GM06990 (cell line): ENCODE measurements at regions not wholly inside any gene's neighbourhood (a gene's known extent, or its start where the extent isn't known, plus 50 kb on each side); places are given as distances from the start of the nearest gene placed in this dataset.

ENCODE experiments used
- DNase-seq: peaks from one replicate; pipeline ENCODE4 v3.0.0-alpha.2; 2011; ENCODE audit not compliant: insufficient read length; ENCODE audit errors: extremely low read depth
- H3K27me3 ChIP-seq: replicated peaks from 2 replicates; pipeline ENCODE4 v1.6.0; 2011; ENCODE audit warnings: low read length; ENCODE audit not compliant: control insufficient read depth, insufficient read depth
- H3K36me3 ChIP-seq: 2 replicates; pipeline ENCODE4 v1.5.1; 2011; ENCODE audit warnings: low read length; ENCODE audit not compliant: control insufficient read depth, insufficient read depth
- H3K4me3 ChIP-seq: replicated peaks from 2 replicates; pipeline ENCODE4 v1.5.1; 2011; ENCODE audit warnings: low read depth, mild to moderate bottlenecking, control low read depth, low read length
- TF ChIP-seq, protein P1 (sequence below): IDR thresholded peaks from 2 replicates; pipeline ENCODE4 v1.5.1; 2011; ENCODE audit warnings: low read length, control low read depth, mild to moderate bottlenecking, inconsistent platforms; ENCODE audit not compliant: insufficient read depth, poor library complexity, severe bottlenecking

DNA sequence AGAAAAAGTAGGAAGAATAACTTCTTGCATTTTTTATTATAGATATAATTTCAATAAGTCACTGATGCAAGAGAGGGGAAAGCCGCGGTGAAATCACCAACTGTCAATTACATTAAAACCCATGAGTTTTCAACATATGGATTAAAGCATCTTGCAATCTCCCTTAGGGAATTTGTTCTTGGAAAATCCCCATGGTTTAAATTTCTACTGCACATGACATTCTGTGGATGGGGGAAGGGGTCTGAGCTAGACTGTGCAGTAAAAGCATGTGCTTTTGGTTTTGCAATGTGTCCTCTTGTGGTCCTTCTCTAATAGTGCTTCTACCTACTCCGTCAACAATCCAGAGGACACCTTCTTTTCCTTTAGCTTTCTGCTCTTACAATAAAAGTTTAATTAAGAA, 894.0 kb downstream of the DCDC2C start:
- H3K27me3 ChIP-seq = no peaks in the 10 kb centered on the region
- H3K4me3 ChIP-seq = no peak overlapping the region
- no peaks in the 10 kb centered on the region for H3K36me3 ChIP-seq
- TF ChIP-seq, protein P1, sequence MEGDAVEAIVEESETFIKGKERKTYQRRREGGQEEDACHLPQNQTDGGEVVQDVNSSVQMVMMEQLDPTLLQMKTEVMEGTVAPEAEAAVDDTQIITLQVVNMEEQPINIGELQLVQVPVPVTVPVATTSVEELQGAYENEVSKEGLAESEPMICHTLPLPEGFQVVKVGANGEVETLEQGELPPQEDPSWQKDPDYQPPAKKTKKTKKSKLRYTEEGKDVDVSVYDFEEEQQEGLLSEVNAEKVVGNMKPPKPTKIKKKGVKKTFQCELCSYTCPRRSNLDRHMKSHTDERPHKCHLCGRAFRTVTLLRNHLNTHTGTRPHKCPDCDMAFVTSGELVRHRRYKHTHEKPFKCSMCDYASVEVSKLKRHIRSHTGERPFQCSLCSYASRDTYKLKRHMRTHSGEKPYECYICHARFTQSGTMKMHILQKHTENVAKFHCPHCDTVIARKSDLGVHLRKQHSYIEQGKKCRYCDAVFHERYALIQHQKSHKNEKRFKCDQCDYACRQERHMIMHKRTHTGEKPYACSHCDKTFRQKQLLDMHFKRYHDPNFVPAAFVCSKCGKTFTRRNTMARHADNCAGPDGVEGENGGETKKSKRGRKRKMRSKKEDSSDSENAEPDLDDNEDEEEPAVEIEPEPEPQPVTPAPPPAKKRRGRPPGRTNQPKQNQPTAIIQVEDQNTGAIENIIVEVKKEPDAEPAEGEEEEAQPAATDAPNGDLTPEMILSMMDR = no peak
- no peak for DNase-seq

DNA sequence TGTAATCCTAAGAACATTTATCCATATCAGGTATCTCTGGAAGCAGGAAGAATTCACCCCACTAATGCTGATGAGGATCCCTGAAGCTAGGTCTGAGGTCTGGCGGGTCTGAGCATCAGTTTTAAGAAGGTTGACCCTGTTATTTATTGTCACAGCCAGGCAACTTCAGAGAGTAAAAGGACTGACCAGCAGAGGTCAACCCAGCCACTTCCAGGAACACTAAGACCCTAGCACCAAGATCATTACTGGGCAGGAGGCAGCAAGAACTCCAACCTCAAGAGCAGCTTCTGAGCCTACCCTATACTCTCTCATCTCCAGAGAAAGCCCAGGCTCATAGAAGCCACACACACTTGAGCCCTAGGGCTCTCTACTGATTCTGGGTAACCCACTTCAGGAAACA, 901.4 kb downstream of the DCDC2C start:
- Histone ChIP-seq H3K36me3 (no peaks in the 10 kb centered on the region), H3K27me3 (no peaks in the 10 kb centered on the region), H3K4me3 (no peak overlapping the region)
- TF ChIP-seq, protein P1 = no peak
- DNase-seq = no peak

DNA sequence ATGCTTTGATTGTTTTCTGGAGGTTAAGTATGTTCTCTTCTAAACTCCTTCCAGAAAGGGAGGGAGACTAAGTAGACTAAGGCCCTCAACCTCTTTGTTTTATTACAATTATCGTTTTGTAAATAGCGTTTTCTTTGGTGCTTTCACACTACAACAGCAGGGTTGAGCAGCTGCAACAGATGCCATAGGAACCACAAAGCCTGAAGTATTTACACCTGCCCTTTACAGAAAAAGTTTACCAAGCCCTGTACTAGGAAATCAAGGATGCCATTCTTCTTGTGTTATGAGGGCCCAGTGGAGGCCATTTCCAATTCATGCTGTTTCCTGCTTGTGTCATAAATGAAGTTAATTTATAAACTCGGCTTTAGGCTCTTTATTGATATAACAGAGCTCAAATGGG, 914.8 kb downstream of the DCDC2C start:
- DNase-seq = no peak
- H3K36me3 ChIP-seq = no peaks in the 10 kb centered on the region
- H3K4me3 ChIP-seq = no peak overlapping the region
- no peaks in the 10 kb centered on the region for H3K27me3 ChIP-seq
- TF ChIP-seq, protein P1 = no peak

DNA sequence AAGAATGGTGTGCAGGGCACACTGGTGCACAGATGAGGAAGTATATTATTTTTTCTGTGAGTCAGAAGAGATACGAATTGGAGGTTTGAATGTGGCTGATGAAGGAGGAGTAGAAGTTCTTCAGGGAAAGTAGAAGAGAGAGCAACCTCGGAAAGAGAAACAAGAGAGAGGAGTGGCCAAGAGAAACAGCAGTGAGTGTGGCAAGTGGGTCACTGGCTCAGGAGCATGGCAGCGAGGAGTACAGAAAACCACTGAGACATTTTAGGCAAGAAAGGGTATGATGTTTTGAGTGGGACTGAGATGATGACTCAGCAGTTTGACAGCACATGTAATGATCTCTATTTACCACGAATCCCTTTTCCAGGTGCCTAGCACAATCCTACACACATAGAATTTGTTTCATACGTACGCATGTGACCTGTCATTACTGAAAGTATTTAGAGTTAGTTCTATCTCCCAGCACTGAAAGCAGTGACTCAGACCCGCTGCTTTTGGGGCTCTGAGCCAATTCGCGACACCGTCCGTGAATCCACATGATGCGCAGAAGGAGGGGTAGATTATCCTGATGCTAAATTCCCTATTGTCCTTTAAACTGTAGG, 915.4 kb downstream of the DCDC2C start:
- Histone ChIP-seq H3K4me3 (no peak overlapping the region), H3K27me3 (no peaks in the 10 kb centered on the region), H3K36me3 (no peaks in the 10 kb centered on the region)
- TF ChIP-seq, protein P1 = no peak
- DNase-seq = no peak

DNA sequence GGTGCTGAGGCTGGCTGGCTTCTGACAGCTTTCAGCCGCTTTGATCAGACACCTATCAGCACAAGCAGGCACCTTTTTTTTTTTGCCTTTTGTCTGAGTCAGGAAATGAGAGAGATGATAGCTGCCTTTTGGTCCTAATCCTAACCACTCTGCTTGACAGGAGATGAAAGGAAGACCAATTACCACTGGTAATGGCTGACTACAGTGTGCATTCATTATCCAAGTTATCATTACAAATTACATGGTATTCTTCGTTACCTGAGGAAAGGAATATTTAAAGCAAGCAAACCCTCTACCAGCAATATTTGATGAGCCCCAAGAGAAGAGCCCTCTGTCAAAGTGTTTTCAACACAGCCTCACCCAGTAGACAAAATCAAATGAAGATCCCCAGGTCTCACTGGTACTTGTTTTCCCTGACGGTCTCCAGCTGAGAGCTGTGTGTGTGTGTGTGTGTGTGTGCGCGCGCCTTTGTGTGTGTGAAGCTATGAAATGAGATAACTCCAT, 925.7 kb downstream of the DCDC2C start:
- no peak overlapping the region for H3K4me3 ChIP-seq
- H3K27me3 ChIP-seq = no peaks in the 10 kb centered on the region
- TF ChIP-seq, protein P1 = no peak
- DNase-seq = no peak
- no peaks in the 10 kb centered on the region for H3K36me3 ChIP-seq

DNA sequence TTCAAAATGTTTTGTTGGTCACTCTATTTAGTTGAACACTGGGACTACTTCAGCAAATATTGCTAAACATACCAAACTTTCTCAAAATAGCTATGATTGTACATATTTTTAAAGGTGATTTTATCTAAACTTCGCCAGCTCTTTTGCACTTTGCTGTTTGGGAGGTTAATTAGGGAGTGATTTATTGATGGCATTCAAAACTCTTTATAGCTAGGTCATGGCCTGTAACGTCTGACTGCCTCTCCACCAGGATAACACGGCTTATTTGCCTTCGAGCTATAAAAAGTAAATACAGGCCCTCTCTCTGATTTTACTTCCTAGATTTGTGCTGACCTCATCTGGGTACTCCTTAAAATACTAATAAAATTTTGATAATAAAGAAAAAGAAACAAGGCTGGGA, 931.9 kb downstream of the DCDC2C start:
- H3K4me3 ChIP-seq = no peak overlapping the region
- TF ChIP-seq, protein P1 = no peak
- DNase-seq = no peak
- no peaks in the 10 kb centered on the region for H3K27me3 ChIP-seq
- no peaks in the 10 kb centered on the region for H3K36me3 ChIP-seq
